Kasumi-1 (cell line): ENCODE measurements at regions not wholly inside any gene's neighbourhood (a gene's known extent, or its start where the extent isn't known, plus 50 kb on each side); places are given as distances from the start of the nearest gene placed in this dataset.

Experiments
- DNase-seq, 2 experiments: peaks; one replicate each; lab custom pipeline; 2025; lab: John Stamatoyannopoulos, UW

DNA sequence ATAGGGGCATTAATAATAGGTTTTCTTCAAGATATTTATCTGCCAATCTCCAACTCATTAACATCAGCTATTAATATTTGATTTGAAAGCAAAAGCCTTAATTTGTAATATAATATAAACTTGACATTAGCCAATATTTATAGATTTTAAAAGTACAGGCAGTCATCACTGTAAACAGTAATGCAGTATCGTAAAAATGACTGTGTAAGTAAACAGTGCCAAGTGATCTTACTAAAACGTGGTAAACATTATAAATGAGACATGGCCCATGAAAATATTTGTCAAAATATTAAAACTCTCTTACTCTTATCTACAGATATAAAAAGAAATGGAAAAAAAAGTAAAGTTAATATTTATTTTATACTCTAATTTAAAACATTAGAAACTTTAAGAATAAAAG is 101.6 kb upstream of the EPHA6 start:
- no peak for DNase-seq

DNA sequence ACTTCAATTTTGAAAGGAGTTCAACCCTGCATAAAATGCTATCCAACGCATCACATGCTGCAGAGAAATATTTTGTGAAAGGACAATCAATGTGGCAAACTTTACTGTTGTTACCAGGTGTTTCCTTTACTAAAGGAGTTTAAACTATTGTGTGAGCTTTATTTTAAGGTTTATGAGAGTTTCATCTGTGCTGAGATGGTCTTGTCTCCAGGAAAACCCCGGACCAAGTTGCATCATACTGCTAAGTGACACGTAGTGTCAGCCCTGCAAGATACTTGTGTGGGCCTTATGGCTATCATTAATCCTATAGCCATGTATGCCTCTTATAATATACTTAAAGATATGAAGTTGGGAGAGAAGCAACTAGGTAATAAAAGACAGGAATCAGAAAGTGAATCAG is 94.5 kb upstream of the EPHA6 start:
- DNase-seq: no peak

GRCh38 chr3:96731031-96731430 is 83.4 kb upstream of the EPHA6 start:
- DNase-seq: no peak

GRCh38 chr3:96734273-96735009 is 80.0 kb upstream of the EPHA6 start:
- DNase-seq: no peak

GRCh38 chr3:96748139-96748538 is 66.3 kb upstream of the EPHA6 start:
- DNase-seq: no peak

DNA sequence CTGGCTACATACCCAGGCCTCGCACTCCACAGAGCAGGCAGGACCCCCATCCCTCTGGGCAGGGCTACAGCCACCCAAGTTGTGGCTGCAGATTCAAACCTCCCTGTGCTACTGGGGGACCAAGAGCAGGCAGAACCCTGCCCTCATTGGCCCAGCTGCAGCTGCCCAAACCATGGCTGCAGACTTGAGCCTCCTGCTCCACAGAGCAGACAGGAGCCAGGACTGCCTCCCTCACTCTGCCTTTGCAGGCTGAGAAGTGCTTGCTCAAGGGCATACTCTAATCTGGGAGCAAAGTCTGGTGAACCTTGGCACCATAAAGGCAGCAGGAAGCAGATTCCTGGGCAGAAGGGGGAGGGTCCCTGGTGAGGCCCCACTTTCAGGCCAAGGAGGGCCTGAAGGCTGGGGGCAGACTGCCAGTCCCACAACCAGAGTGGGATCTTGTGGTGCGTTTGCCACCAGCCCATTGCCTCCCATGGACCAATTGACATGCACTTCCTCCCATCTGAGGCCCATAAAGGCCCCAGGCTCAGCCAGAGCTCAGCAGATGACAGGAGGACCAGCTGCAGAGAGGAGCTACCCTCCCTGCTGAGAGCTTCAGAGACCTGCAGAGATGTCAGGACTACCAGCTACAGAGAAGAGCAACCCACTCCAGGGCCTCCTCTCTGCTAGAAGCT is 64.2 kb upstream of the EPHA6 start:
- no peak for DNase-seq

DNA sequence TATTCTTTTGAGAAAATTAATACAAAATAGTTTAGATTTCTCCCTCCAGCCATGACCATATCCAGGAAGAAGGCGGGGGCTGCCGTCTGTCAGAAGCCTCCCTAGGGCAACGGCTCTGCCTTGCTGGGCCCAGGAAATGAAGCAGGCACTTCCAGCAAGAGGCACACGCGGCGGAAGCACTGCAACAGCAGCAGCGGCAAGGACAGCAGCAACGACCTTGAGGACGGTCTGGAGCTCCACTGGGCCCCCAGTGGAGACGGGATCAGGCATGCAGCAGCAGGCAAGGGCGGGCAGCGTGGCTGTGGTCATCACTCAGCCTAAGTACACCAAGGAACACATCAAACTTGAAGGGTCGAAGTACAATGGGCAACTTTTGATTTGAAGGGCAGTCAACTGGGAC is 61.3 kb upstream of the EPHA6 start:
- DNase-seq: no peak

DNA sequence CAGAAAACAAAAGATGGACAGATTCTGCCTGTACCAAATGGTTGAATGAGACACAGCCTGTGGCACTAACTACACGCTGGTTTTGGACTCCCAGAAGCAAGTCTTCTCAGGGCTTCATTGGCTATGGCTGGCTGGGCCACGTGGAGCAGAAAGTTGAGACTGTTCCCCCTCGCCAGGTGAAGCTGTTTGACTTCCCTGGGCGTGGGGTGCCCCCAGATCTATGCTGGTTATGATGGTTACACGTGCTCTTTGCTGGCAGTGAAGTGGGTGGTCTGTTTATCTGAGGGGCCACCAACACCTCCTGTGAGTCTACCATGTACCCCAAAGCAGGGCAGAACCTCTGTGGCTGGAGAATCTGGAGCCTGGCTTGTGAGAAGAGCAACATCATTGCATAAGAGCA is 60.3 kb upstream of the EPHA6 start:
- DNase-seq: no peak

DNA sequence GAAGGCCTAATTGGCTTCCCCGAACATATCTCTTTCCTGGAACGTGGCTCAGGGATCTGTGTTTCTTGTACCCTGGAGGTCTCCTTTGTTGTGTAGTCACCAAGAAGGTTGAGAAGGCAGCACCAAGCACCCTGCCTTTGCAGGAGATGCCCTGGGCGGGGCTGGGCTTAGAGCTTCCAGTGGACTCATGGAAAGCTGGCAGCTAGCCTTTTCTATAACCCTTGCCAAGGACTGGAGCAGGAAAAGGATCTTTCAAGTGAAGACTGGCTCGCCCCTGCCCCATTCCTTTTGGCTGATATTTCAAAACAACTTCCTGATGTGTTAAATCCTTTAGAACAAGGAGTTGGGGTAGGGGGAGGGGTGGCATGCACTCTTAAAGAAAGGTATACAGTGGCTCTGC is 58.9 kb upstream of the EPHA6 start:
- no peak for DNase-seq

- no peak for DNase-seq
These were observed 57.9 kb upstream of the EPHA6 start for GRCh38 chr3:96756516-96756915.

DNA sequence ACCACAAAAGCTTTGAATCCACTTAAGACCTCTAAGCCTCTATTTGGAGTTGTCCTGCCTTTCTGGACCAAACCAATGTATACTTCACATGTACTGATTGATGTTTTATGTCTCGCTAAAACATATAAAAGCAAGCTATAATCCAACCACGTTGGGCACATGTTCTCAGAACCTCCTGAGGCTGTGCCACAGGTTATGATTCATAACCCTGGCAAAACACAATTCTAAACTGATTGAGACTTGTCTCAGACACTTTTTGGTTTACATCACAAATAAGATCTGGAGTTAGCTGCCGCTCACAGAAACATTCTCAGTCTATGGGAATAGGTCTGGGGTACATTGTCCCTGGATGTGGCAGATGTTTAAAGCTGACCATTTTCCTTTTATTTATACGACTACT is 53.4 kb upstream of the EPHA6 start:
- no peak for DNase-seq
